IMR-90 (cell line): ENCODE measurements at regions not wholly inside any gene's neighbourhood (a gene's known extent, or its start where the extent isn't known, plus 50 kb on each side); places are given as distances from the start of the nearest gene placed in this dataset.

Source experiments
- ATAC-seq: fragments of 200-7000 bp; cut with Tn5 transposase; 2 replicates; pipeline ENCODE4 v1.9.1; 2020; ENCODE audit warnings: low read depth, mild to moderate bottlenecking, moderate library complexity
- BruUV-seq: library from RNA; stranded (reverse); fragments of 400-500 nt; replicated peaks from 2 replicates; lab custom pipeline; 2021; lab: Mats Ljungman, UMichigan
- CTCF ChIA-PET: fragments of 300-600 bp; formaldehyde crosslinking; extraction: SDS; loops from one replicate; lab custom pipeline; 2021; ENCODE audit warnings: antibody characterized with exemption; lab: Yijun Ruan, JAX
- POLR2A ChIA-PET: fragments of 300-600 bp; sonication (Branson Sonifier 250); formaldehyde crosslinking; loops from one replicate; lab custom pipeline; 2022; ENCODE audit warnings: antibody characterized with exemption; ENCODE audit not compliant: unreplicated experiment; lab: Charles Lee
- DNase-seq: peaks from one replicate; pipeline ENCODE4 v3.0.0; 2013
- H2AFZ ChIP-seq: replicated peaks from 2 replicates; pipeline ENCODE3; 2013; ENCODE audit warnings: low read length, mild to moderate bottlenecking; ENCODE audit not compliant: poor library complexity
- H2AK5ac ChIP-seq: 2 replicates; pipeline ENCODE4 v1.6.1; 2013; ENCODE audit warnings: low read depth, low read length, inconsistent platforms
- H2AK9ac ChIP-seq: replicated peaks from 2 replicates; pipeline ENCODE3; 2013; ENCODE audit warnings: mild to moderate bottlenecking, low read depth, low read length, moderate library complexity; ENCODE audit not compliant: poor library complexity
- H2BK120ac ChIP-seq: 2 replicates; pipeline ENCODE4 v1.6.1; 2013; ENCODE audit warnings: low read depth, low read length, inconsistent platforms
- H2BK15ac ChIP-seq: 3 replicates; pipeline ENCODE4 v1.6.1; 2013; ENCODE audit warnings: low read depth, low read length, inconsistent platforms
- H2BK20ac ChIP-seq: 2 replicates; pipeline ENCODE4 v1.6.1; 2013; ENCODE audit warnings: low read depth, mild to moderate bottlenecking, inconsistent platforms, low read length, moderate library complexity
- H2BK5ac ChIP-seq: 2 replicates; pipeline ENCODE4 v1.6.1; 2013; ENCODE audit warnings: mild to moderate bottlenecking, low read depth, low read length, inconsistent platforms; ENCODE audit not compliant: poor library complexity, severe bottlenecking
- H3K14ac ChIP-seq: replicated peaks from 2 replicates; pipeline ENCODE4 v1.6.1; 2013; ENCODE audit warnings: low read depth, low read length, inconsistent platforms
- H3K18ac ChIP-seq: 2 replicates; pipeline ENCODE4 v1.6.1; 2013; ENCODE audit warnings: low read depth, low read length, control low read depth
- H3K23ac ChIP-seq: 2 replicates; pipeline ENCODE4 v1.6.1; 2013; ENCODE audit warnings: low read depth, low read length, inconsistent platforms
- H3K27ac ChIP-seq: 2 replicates; pipeline ENCODE4 v1.5.1; 2013; ENCODE audit warnings: mild to moderate bottlenecking, control low read depth, low read length; ENCODE audit not compliant: insufficient read depth
- H3K27me3 ChIP-seq: 2 replicates; pipeline ENCODE4 v1.6.1; 2013; ENCODE audit warnings: low read length; ENCODE audit not compliant: control insufficient read depth, insufficient read depth
- H3K36me3 ChIP-seq: 2 replicates; pipeline ENCODE4 v1.6.1; 2013; ENCODE audit warnings: low read length, mixed read lengths; ENCODE audit not compliant: control insufficient read depth, insufficient read depth
- H3K4ac ChIP-seq: 2 replicates; pipeline ENCODE4 v1.6.1; 2013; ENCODE audit warnings: low read depth, low read length, inconsistent platforms
- H3K4me1 ChIP-seq: 2 replicates; pipeline ENCODE4 v1.6.1; 2013; ENCODE audit warnings: low read length, mixed read lengths; ENCODE audit not compliant: control insufficient read depth, insufficient read depth
- H3K4me2 ChIP-seq: 2 replicates; pipeline ENCODE4 v1.6.1; 2013; ENCODE audit warnings: low read depth, mild to moderate bottlenecking, control low read depth, low read length, moderate library complexity
- H3K4me3 ChIP-seq: 2 replicates; pipeline ENCODE4 v1.5.1; 2013; ENCODE audit warnings: low read depth, mild to moderate bottlenecking, control low read depth, low read length, moderate library complexity; ENCODE audit not compliant: insufficient read depth
- H3K56ac ChIP-seq: 2 replicates; pipeline ENCODE4 v1.6.1; 2013; ENCODE audit warnings: low read length, inconsistent platforms; ENCODE audit not compliant: insufficient read depth; ENCODE audit errors: extremely low read depth
- H3K79me1 ChIP-seq, 2 experiments: 2 replicates each; pipeline ENCODE4 v1.6.1; 2013; ENCODE audit warnings: low read length in 2 of 2, inconsistent platforms in 1 of 2, low read depth in 1 of 2
- H3K9ac ChIP-seq: 2 replicates; pipeline ENCODE4 v1.6.1; 2013; ENCODE audit warnings: low read depth, low read length, control low read depth
- H3K9me1 ChIP-seq: 2 replicates; pipeline ENCODE4 v1.6.1; 2013; ENCODE audit warnings: low read length, inconsistent platforms; ENCODE audit not compliant: insufficient read depth
- H3K9me3 ChIP-seq: 2 replicates; pipeline ENCODE4 v1.6.1; 2013; ENCODE audit warnings: low read length; ENCODE audit not compliant: control insufficient read depth, insufficient read depth
- H4K20me1 ChIP-seq: 2 replicates; pipeline ENCODE4 v1.6.1; 2013; ENCODE audit warnings: low read length, inconsistent platforms; ENCODE audit not compliant: insufficient read depth
- H4K5ac ChIP-seq: 2 replicates; pipeline ENCODE4 v1.6.1; 2013; ENCODE audit warnings: mild to moderate bottlenecking, low read depth, low read length, control low read depth
- H4K8ac ChIP-seq, 2 experiments: 2 replicates each; pipeline ENCODE4 v1.6.1; 2013; ENCODE audit warnings: low read depth in 2 of 2, low read length in 2 of 2, control low read depth in 1 of 2, inconsistent platforms in 1 of 2
- H4K91ac ChIP-seq: 2 replicates; pipeline ENCODE4 v1.6.1; 2013; ENCODE audit warnings: low read depth, low read length, inconsistent platforms; ENCODE audit not compliant: insufficient read depth
- FOS ChIP-seq: fragments of 150-350 bp; IDR thresholded peaks from 2 replicates; pipeline ENCODE4 v1.6.1; 2016; ENCODE audit warnings: low read depth, low read length
- MXI1 ChIP-seq: IDR thresholded peaks from 2 replicates; pipeline ENCODE4 v1.6.1; 2012; ENCODE audit warnings: low read depth, mild to moderate bottlenecking, low read length, moderate library complexity, borderline replicate concordance
- WGBS, 2 experiments: methylation state at CpG; one replicate each; pipeline versions ENCODE4 v1.1.5 to v1.1.7; 2013; ENCODE audit warnings: missing lambda C conversion rate in 2 of 2; ENCODE audit not compliant: insufficient read length in 1 of 2; ENCODE audit errors: extremely low coverage in 2 of 2; 5-methylcytosine and 5-hydroxymethylcytosine counted together
- dilution Hi-C: fragments of 300-500 bp; cut with HindIII; formaldehyde crosslinking; loops from one replicate; pipeline ENCODE4 v1.14.3; 2018; ENCODE audit warnings: low sequenced_read_pairs; ENCODE audit not compliant: unreplicated experiment
- in situ Hi-C: fragments of 300-500 bp; cut with MboI; formaldehyde crosslinking; loops from 3 replicates; pipeline ENCODE4 v1.14.3; 2019; ENCODE audit warnings: low sequenced_read_pairs, inconsistent platforms, mixed read lengths
- intact Hi-C: fragments of 100-400 bp; cut with micrococcal nuclease; formaldehyde crosslinking; loops from 2 replicates; pipeline ENCODE4 v1.10.0; 2022

DNA sequence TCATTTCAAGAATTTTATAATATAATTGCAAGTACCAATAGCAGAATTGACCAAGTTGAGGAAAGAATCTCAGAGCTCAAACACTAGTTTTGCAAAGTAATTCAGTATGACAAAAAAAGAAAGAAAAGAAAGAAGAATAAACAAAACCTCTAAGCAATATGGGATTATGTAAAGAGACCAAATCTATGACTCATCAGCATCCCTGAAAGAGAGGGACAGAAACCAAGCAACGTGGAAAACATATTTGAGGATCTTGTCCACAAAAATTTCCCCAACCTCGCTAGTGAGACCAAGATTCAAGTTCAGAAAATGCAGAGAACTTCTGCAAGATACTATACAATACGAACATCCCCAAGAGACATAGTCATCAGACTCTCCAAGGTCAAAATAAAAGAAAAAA lies 203.7 kb upstream of the DDI1 start:
- Histone ChIP-seq H3K4me1 (no peaks in the 10 kb centered on the region), H3K14ac (no peak overlapping the region), H3K9me3 (peaks cover 13% of the 10 kb centered on the region), H3K23ac (no peak overlapping the region), H2BK15ac (no peak overlapping the region), H4K8ac (no peak overlapping the region), H3K36me3 (no peaks in the 10 kb centered on the region), H4K5ac (no peak overlapping the region), H2BK20ac (no peak overlapping the region), H3K18ac (no peak overlapping the region), H3K4me2 (no peak overlapping the region), H2BK5ac (no peak overlapping the region), H4K91ac (no peak overlapping the region), H3K27me3 (no peaks in the 10 kb centered on the region), H3K4me3 (no peak overlapping the region), H3K27ac (no peak overlapping the region), H3K9me1 (no peaks in the 10 kb centered on the region), H3K4ac (no peak overlapping the region), H2AK9ac (no peak overlapping the region), H4K20me1 (no peaks in the 10 kb centered on the region), H3K79me1 (no peaks in the 10 kb centered on the region), H3K56ac (no peak overlapping the region), H2AFZ (no peak overlapping the region), H2BK120ac (no peak overlapping the region), H2AK5ac (no peak overlapping the region), H3K9ac (no peak overlapping the region)
- in situ Hi-C loops (no loop called here), dilution Hi-C loops (no loop called here), intact Hi-C loops (no loop called here)
- ChIA-PET CTCF (no interaction called here), POLR2A (no interaction called here)
- TF ChIP-seq MXI1 (no peak), FOS (peak; percentile 29; the same call in 1 of the 2 replicates)
- peak; percentile 32 for DNase-seq
- ATAC-seq: no peak
- BruUV-seq: no TSS peak
- no CpG with 5 or more reads among the region's 3 CpGs for WGBS, 2 experiments
